Bronchial epithelial cell (primary cell): ENCODE measurements at regions not wholly inside any gene's neighbourhood (a gene's known extent, or its start where the extent isn't known, plus 50 kb on each side); places are given as distances from the start of the nearest gene placed in this dataset.

Experiments used
- DNase-seq: peaks from one replicate; pipeline ENCODE4 v3.0.0-alpha.2; 2010; ENCODE audit warnings: low read depth
- FAIRE-seq: peaks from 2 replicates; lab custom pipeline; 2011; peaks lifted over from hg19 to GRCh38; lab: Jason Lieb, UNC
- H3K27me3 ChIP-seq: 2 replicates; pipeline ENCODE4 v1.5.1; 2011; ENCODE audit warnings: low read length; ENCODE audit not compliant: control insufficient read depth, insufficient read depth
- H3K36me3 ChIP-seq: 2 replicates; pipeline ENCODE4 v1.5.1; 2011; ENCODE audit warnings: low read length; ENCODE audit not compliant: control insufficient read depth, insufficient read depth
- H3K4me3 ChIP-seq: 2 replicates; pipeline ENCODE4 v1.5.1; 2011; ENCODE audit warnings: mild to moderate bottlenecking, low read depth, low read length, control low read depth
- CTCF ChIP-seq: IDR thresholded peaks from 2 replicates; pipeline ENCODE4 v1.5.1; 2011; ENCODE audit warnings: mild to moderate bottlenecking, moderate library complexity, low read length, control low read depth, inconsistent platforms; ENCODE audit not compliant: insufficient read depth, severe bottlenecking

- FAIRE-seq = no peak
- DNase-seq = no peak
Measured at GRCh38 chr2:167543721-167544120, 655.4 kb downstream of the XIRP2 start.

GRCh38 chr2:167537743-167538142 lies 649.5 kb downstream of the XIRP2 start:
- no peaks in the 10 kb centered on the region for H3K27me3 ChIP-seq
- H3K36me3 ChIP-seq = no peaks in the 10 kb centered on the region
- FAIRE-seq (no peak), DNase-seq (no peak)
- TF ChIP-seq CTCF = no peak
- no peak overlapping the region for H3K4me3 ChIP-seq

More at GRCh38 chr2:167543721-167544120, 655.4 kb downstream of the XIRP2 start:
- TF ChIP-seq CTCF = no peak
- H3K36me3 ChIP-seq = no peaks in the 10 kb centered on the region
- peaks cover 1% of the 10 kb centered on the region for H3K27me3 ChIP-seq
- H3K4me3 ChIP-seq = no peak overlapping the region

GRCh38 chr2:167534443-167534842 lies 646.2 kb downstream of the XIRP2 start:
- no peaks in the 10 kb centered on the region for H3K27me3 ChIP-seq
- no peak for FAIRE-seq
- TF ChIP-seq CTCF = no peak

GRCh38 chr2:167524786-167525185 lies 636.5 kb downstream of the XIRP2 start:
- H3K4me3 ChIP-seq = no peak overlapping the region
- no peak for TF ChIP-seq CTCF
- no peaks in the 10 kb centered on the region for H3K36me3 ChIP-seq
- no peak for DNase-seq
- FAIRE-seq = no peak
- no peaks in the 10 kb centered on the region for H3K27me3 ChIP-seq

More at GRCh38 chr2:167534443-167534842, 646.2 kb downstream of the XIRP2 start:
- no peaks in the 10 kb centered on the region for H3K36me3 ChIP-seq
- H3K4me3 ChIP-seq = no peak overlapping the region
- no peak for DNase-seq

- Histone ChIP-seq H3K36me3 (no peaks in the 10 kb centered on the region), H3K27me3 (no peaks in the 10 kb centered on the region), H3K4me3 (no peak overlapping the region)
- DNase-seq (peak; percentile 77), FAIRE-seq (no peak)
- TF ChIP-seq CTCF = no peak
Measured at GRCh38 chr2:167510071-167510759, 621.9 kb downstream of the XIRP2 start.

GRCh38 chr2:167509586-167509985 lies 621.3 kb downstream of the XIRP2 start:
- Histone ChIP-seq H3K4me3 (no peak overlapping the region), H3K36me3 (no peaks in the 10 kb centered on the region), H3K27me3 (no peaks in the 10 kb centered on the region)
- DNase-seq = peak; percentile 89
- TF ChIP-seq CTCF = no peak
- FAIRE-seq = no peak
